GM12875 (cell line): ENCODE measurements at regions not wholly inside any gene's neighbourhood (a gene's known extent, or its start where the extent isn't known, plus 50 kb on each side); places are given as distances from the start of the nearest gene placed in this dataset.

Experiments
- H3K4me3 ChIP-seq: one replicate; pipeline ENCODE4 v1.5.1; 2011; ENCODE audit warnings: low read depth, low read length, control low read depth
- CTCF ChIP-seq: IDR thresholded peaks from 2 replicates; pipeline ENCODE4 v1.5.1; 2011; ENCODE audit warnings: low read depth, mild to moderate bottlenecking, control low read depth, inconsistent platforms, low read length, moderate library complexity, borderline replicate concordance; ENCODE audit not compliant: insufficient read depth

GRCh38 chr11:15893080-15893492 is 463.3 kb downstream of the SOX6 start:
- H3K4me3 ChIP-seq, result no peak overlapping the region
- TF ChIP-seq CTCF, result no peak

GRCh38 chr11:15896026-15896425 is 460.3 kb downstream of the SOX6 start:
- no peak overlapping the region for H3K4me3 ChIP-seq
- TF ChIP-seq CTCF, result no peak

GRCh38 chr11:15896530-15896929 is 459.8 kb downstream of the SOX6 start:
- no peak for TF ChIP-seq CTCF
- H3K4me3 ChIP-seq, result no peak overlapping the region

- H3K4me3 ChIP-seq, result no peak overlapping the region
- no peak for TF ChIP-seq CTCF
Measured at GRCh38 chr11:15897211-15897960, 459.0 kb downstream of the SOX6 start.

DNA sequence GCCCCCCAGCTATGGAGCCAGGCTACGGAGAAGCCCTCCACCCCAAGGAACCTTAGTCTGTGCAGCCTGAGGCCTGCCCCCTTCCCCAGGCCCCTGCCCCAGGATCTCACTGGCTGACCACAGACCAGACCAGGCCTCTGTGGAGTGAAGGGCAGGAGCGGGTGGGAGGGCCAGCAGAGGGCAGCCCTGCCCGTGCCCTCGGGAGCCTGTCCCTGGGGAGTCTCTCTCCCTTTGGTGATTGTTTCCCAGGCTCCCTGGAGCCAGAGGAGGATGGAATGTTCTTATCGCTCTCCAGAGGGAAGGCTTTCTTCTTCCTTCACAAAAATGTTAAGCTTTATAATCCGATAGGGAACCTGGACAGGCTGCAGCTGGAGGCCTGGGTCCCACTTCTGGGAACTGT is 455.3 kb downstream of the SOX6 start:
- no peak for TF ChIP-seq CTCF
- no peak overlapping the region for H3K4me3 ChIP-seq

GRCh38 chr11:15901790-15902189 is 454.6 kb downstream of the SOX6 start:
- TF ChIP-seq CTCF, result no peak
- no peak overlapping the region for H3K4me3 ChIP-seq

DNA sequence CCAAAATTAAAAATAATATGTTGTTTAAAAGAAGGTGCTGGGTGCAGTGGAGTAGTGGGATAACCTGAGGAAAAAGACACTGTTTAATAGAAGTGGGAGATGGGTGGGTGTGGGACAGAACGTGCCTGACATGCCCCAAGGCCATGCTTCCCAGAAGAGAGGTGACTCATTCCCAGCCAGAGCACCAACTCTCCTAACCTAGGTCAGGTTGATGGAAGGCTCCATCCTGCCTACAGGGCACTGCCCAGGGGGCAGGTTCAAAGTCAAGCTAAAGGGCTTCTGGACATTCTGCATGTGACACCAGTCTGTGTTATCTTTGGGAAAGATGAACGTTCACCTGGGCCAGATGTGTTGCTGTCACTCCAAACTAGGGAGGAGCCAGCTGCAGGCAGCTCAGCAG is 453.1 kb downstream of the SOX6 start:
- TF ChIP-seq CTCF, result no peak
- no peak overlapping the region for H3K4me3 ChIP-seq
